Natural killer cell treated with Interleukin-12 subunit alpha and Interleukin-12 subunit beta and Interleukin-15 and Interleukin-18, amount 100 ng/mL, for 72 hours (primary cell): ENCODE measurements at regions not wholly inside any gene's neighbourhood (a gene's known extent, or its start where the extent isn't known, plus 50 kb on each side); places are given as distances from the start of the nearest gene placed in this dataset.

Source experiments
- ATAC-seq, 2 donors: fragments of 150-1000 bp; cut with Tn5 transposase in 1 of 2; sonication (Bioruptor Pico), chemical (Tn5 transposase) in 1 of 2; 2 replicates each; pipeline ENCODE4 v1.10.0; 2021
- DNase-seq: peaks from one replicate; pipeline ENCODE4 v3.0.0; 2022; ENCODE audit warnings: low spot score
- H3K27ac Mint-ChIP-seq, 2 donors: 1 replicate in 1 of 2; 2 replicates in 1 of 2; pipeline ENCODE4 v1.8.0; 2022; ENCODE audit warnings: mixed read lengths in 2 of 2, mild to moderate bottlenecking in 1 of 2, moderate library complexity in 1 of 2
- H3K27me3 Mint-ChIP-seq, 2 donors: 1 replicate in 1 of 2; 2 replicates in 1 of 2; pipeline ENCODE4 v1.8.0; 2022; ENCODE audit warnings: mixed read lengths in 2 of 2
- H3K36me3 Mint-ChIP-seq: one replicate; pipeline ENCODE4 v1.8.0; 2022; ENCODE audit warnings: mixed read lengths
- H3K4me1 Mint-ChIP-seq, 2 donors: 1 replicate in 1 of 2; 2 replicates in 1 of 2; pipeline ENCODE4 v1.8.0; 2022; ENCODE audit warnings: low read depth in 2 of 2, mixed read lengths in 2 of 2, mild to moderate bottlenecking in 1 of 2
- H3K4me3 Mint-ChIP-seq: one replicate; pipeline ENCODE4 v1.8.0; 2022; ENCODE audit warnings: mixed read lengths
- H3K9me3 Mint-ChIP-seq: 2 replicates; pipeline ENCODE4 v1.8.0; 2022; ENCODE audit warnings: mixed read lengths

DNA sequence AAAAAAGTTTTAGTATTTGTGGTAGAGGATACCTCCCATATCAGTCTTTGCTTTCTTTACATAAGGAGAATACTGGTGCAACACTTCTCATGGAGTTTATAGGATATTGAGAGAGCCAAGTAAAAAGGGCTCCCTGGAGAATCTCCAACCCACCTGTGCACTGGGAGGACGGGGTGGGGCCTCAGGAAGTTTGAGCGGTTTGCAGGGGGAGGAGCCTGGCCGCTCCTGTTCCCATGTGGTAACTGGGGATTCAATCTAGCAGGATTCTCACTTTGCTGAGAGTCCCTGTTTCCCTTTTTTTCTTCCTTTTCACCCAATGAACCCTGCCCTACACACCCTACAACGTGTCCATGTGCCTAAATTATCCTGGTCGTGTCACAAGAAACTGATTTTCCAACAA lies 82.8 kb downstream of the APTX start:
- no peaks in the 10 kb centered on the region for H3K36me3 Mint-ChIP-seq
- ATAC-seq (no peak), DNase-seq (no peak)
- H3K27me3 Mint-ChIP-seq = peaks cover 8 to 13% of the 10 kb centered on the region in 2 donors
- no peaks in the 10 kb centered on the region for H3K9me3 Mint-ChIP-seq
- H3K4me3 Mint-ChIP-seq = no peak overlapping the region
- no peaks in the 10 kb centered on the region for H3K4me1 Mint-ChIP-seq
- H3K27ac Mint-ChIP-seq = no peak overlapping the region
